GM13977 (cell line): ENCODE measurements at regions not wholly inside any gene's neighbourhood (a gene's known extent, or its start where the extent isn't known, plus 50 kb on each side); places are given as distances from the start of the nearest gene placed in this dataset.

Source experiments
- DNase-seq: peaks from one replicate; pipeline ENCODE4 v3.0.0; 2012; ENCODE audit warnings: low spot score
- in situ Hi-C: fragments of 300-500 bp; cut with MboI; formaldehyde crosslinking; loops from one replicate; pipeline ENCODE4 v1.12.0; 2022; ENCODE audit warnings: low sequenced_read_pairs, low pct_unique_long_range_greater_than_20kb, mixed read lengths, inconsistent platforms; ENCODE audit not compliant: unreplicated experiment
- TF ChIP-seq, protein P1 (sequence below): IDR thresholded peaks from 2 replicates; pipeline ENCODE4 v1.5.1; 2012; ENCODE audit warnings: mild to moderate bottlenecking, control low read depth; ENCODE audit not compliant: insufficient read depth; ENCODE audit errors: extremely low read depth, missing control alignments

DNA sequence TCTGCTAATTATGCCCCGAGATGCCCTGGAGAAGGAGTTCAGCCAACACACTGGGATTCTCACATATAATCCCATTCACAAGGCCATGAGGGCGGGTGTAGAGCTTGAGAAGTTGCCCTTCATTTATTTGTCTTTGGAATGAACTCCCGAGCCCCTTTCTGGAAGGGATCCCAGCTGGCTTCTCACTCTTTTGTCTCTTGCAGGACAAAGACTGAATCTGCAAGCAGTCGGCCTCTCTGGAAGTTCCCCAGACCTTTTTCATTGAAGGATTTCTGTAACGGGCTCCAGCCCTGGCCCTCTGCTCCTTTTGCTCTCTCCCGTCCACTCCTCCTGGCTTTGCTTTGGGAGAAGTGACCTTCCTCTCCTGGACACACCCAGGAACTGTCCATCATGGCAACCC, 163.3 kb upstream of the SFSWAP start:
- in situ Hi-C loops, result no loop called here
- TF ChIP-seq, protein P1, sequence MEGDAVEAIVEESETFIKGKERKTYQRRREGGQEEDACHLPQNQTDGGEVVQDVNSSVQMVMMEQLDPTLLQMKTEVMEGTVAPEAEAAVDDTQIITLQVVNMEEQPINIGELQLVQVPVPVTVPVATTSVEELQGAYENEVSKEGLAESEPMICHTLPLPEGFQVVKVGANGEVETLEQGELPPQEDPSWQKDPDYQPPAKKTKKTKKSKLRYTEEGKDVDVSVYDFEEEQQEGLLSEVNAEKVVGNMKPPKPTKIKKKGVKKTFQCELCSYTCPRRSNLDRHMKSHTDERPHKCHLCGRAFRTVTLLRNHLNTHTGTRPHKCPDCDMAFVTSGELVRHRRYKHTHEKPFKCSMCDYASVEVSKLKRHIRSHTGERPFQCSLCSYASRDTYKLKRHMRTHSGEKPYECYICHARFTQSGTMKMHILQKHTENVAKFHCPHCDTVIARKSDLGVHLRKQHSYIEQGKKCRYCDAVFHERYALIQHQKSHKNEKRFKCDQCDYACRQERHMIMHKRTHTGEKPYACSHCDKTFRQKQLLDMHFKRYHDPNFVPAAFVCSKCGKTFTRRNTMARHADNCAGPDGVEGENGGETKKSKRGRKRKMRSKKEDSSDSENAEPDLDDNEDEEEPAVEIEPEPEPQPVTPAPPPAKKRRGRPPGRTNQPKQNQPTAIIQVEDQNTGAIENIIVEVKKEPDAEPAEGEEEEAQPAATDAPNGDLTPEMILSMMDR, result no peak
- no peak for DNase-seq

DNA sequence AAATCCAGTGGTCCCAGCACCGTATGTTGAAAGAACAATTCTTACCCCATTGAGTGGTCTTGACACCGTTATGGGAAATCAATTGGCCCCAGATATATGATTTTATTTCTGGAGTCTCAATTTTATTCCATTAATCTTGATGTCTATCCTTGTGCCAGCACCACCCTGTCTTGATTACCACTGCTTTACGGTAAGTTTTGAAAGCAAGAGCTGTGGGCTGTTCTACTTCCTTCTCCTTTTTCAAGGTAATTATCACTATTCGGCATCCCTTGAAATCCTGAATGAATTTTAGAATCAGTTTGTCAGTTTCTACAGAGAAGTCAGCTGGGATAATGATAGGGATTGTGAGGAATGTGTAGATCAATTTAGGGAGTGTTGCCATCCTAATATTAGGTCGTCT, 160.8 kb upstream of the SFSWAP start:
- in situ Hi-C loops, result no loop called here
- DNase-seq, result no peak
- TF ChIP-seq, protein P1, result no peak

DNA sequence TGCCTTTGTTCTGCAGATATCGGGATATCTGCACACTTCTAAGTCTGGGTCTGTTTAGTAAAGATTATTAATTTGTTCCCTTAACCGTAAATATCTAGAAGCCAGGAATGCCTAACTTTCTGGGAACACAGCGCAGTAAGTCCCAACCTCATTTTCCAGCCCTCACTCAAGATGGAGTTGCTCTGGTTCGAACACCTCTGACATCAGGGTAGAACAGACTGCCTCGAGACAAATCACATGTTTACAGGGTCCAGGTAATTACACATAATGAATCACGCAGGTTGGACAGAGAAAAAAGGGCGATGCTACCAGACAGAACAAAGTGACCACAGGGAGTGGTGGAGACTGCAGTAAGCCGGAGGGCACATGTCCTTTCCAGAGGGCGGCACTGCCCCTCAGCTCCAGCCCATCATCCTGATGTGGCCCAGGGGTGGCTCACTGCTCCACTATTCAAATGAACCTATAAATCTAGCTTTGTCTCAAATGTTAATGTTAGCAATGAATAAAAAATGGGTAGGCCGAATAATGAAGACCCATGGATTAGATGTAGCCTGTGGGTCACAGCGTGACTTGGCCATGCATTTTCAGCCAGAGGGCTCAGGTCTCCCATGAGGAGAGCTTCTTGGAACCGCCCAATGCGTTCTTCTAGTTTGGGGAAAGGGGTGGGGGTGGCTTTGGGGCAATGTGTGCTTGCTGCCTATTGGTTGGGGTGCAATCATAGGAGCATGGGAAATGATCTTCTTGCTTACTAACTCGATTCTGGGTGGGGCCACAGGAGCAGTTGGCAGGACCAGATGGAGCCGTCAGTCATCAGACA, 159.0 kb upstream of the SFSWAP start:
- no peak for DNase-seq
- in situ Hi-C loops, result no loop called here
- TF ChIP-seq, protein P1, result no peak

DNA sequence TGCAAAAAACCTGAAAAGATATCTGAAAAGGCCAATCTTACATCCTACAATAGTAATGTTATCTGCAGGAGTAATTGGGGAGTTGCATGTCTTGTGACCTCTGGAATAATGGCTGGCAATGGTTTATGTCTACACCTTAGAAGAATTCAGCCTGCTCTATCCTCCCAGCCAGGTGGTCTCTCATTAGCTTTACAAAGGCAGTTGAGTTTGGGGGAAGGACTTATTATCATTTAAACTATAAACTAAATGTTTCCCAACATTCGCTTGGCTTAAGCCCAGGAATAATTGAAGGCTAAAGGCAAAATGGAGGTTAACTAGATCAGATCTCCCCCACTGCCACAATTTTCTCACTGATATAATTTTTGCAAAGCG, 158.4 kb upstream of the SFSWAP start:
- in situ Hi-C loops, result no loop called here
- TF ChIP-seq, protein P1, result no peak
- DNase-seq, result no peak

DNA sequence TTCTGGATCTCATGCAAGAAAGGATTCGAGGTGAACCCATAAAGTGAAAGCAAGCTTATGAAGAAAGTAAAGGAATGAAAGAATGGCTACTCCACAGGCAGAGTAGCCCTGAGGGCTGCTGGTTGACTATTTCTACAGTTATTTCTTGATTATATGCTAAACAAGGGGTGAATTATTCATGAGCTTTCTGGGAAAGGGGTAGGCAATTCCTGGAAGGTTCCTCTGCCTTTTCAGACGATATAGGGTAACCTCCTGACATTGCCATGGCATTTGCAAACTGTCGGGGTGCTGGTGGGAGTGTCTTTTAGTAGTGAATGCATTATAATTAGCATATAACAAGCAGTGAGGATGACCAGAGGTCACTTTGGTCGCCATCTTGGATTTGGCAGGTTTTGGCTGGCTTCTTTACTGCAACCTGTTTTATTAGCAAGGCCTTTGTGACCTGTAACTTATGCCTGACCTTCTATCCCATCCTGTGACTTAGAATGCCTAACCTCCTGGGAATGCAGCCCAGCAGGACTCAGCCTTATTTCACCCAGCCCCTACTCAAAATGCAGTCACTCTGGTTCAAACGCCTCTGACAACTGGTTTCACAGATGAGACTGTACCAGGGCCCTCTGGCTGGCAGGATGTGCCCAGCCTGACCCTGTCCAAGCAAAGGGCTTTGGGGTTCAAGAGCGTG, 157.7 kb upstream of the SFSWAP start:
- TF ChIP-seq, protein P1, result no peak
- in situ Hi-C loops, result no loop called here
- DNase-seq, result no peak

DNA sequence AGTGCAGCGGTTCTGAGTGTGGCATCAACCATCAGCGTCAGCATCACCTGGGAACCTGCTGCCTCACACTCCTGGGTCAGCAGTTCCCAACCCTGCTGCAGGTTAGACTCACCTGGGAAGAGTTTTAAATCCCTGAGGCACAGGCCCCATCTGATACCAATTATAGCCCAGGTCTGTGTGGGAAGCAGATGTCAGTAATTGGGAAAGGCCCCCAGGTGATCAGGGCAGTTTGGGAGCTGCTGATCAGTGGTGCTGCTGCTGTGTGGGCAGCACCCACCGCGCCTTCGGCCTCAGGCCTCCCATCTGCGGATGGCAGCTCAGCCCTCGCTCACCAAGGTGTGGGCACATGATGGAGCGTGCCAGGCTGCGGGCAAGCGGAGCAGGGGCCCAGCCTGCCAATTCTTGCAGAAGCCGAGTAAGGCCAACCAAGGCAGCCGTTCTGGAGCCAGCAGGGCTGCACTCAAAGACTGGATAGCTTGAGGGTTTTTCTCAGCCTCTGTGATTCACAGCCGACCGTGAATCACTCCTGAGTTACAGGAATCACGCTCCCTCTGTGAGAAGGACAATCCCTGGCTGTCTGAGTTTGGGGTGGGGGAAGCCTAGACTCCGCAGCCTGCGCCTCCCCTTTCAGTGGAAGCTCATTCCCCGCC, 155.6 kb upstream of the SFSWAP start:
- in situ Hi-C loops, result no loop called here
- no peak for DNase-seq

More for the DNA sequence above, 155.6 kb upstream of the SFSWAP start:
- TF ChIP-seq, protein P1, result no peak
